KMS-11 (cell line): ENCODE measurements at regions not wholly inside any gene's neighbourhood (a gene's known extent, or its start where the extent isn't known, plus 50 kb on each side); places are given as distances from the start of the nearest gene placed in this dataset.

Experiments used
- H2AFZ ChIP-seq: fragments of 200-600 bp; sonication (generic); 2 replicates; pipeline ENCODE4 v1.6.1; 2016; ENCODE audit warnings: antibody characterized with exemption, mixed run types, low read depth
- H3K27ac ChIP-seq: fragments of 200-600 bp; sonication (generic); 2 replicates; pipeline ENCODE4 v1.6.1; 2016; ENCODE audit warnings: mild to moderate bottlenecking, mixed run types
- H3K27me3 ChIP-seq: fragments of 200-600 bp; sonication (generic); 2 replicates; pipeline ENCODE4 v1.6.1; 2017; ENCODE audit warnings: mild to moderate bottlenecking, low read depth, mixed run types, moderate library complexity; ENCODE audit not compliant: insufficient read depth
- H3K36me3 ChIP-seq: fragments of 200-600 bp; sonication (generic); 2 replicates; pipeline ENCODE4 v1.6.1; 2017; ENCODE audit warnings: mild to moderate bottlenecking, mixed run types; ENCODE audit not compliant: insufficient read depth
- H3K4me1 ChIP-seq: fragments of 200-600 bp; sonication (generic); 2 replicates; pipeline ENCODE4 v1.6.1; 2016; ENCODE audit warnings: mild to moderate bottlenecking, low read depth, mixed run types; ENCODE audit not compliant: poor library complexity, severe bottlenecking
- H3K4me2 ChIP-seq: fragments of 200-600 bp; sonication (generic); 2 replicates; pipeline ENCODE4 v1.7.0; 2016; ENCODE audit warnings: mild to moderate bottlenecking, mixed run types
- H3K4me3 ChIP-seq: fragments of 200-600 bp; sonication (generic); IDR thresholded peaks from 2 replicates; pipeline ENCODE4 v1.6.1; 2017; ENCODE audit warnings: low read depth, low read length, mixed read lengths; ENCODE audit not compliant: insufficient read depth
- H3K79me2 ChIP-seq: fragments of 200-600 bp; sonication (generic); 2 replicates; pipeline ENCODE4 v1.6.1; 2016; ENCODE audit warnings: low read depth, mixed run types; ENCODE audit not compliant: insufficient read depth
- H3K9ac ChIP-seq: fragments of 200-600 bp; sonication (generic); 2 replicates; pipeline ENCODE4 v1.6.1; 2016; ENCODE audit warnings: mild to moderate bottlenecking, mixed run types
- H4K20me1 ChIP-seq: fragments of 200-600 bp; sonication (generic); 2 replicates; pipeline ENCODE4 v1.6.1; 2016; ENCODE audit warnings: mild to moderate bottlenecking, mixed run types; ENCODE audit not compliant: insufficient read depth
- CTCF ChIP-seq: fragments of 200-600 bp; sonication (generic); conservative IDR thresholded peaks from 2 replicates; pipeline ENCODE4 v1.6.1; 2017; ENCODE audit warnings: low read depth, mild to moderate bottlenecking, antibody characterized with exemption, low read length, moderate library complexity, mixed read lengths

- H3K27me3 ChIP-seq: no peaks in the 10 kb centered on the region
- no peak overlapping the region for H3K27ac ChIP-seq
- H3K79me2 ChIP-seq: no peaks in the 10 kb centered on the region
- H2AFZ ChIP-seq: no peak overlapping the region
- no peaks in the 10 kb centered on the region for H4K20me1 ChIP-seq
- H3K4me2 ChIP-seq: no peak overlapping the region
- TF ChIP-seq CTCF: no peak
- H3K9ac ChIP-seq: no peak overlapping the region
- no peaks in the 10 kb centered on the region for H3K4me1 ChIP-seq
- H3K36me3 ChIP-seq: no peaks in the 10 kb centered on the region
- H3K4me3 ChIP-seq: no peak overlapping the region
Measured at GRCh38 chr2:160737247-160737646, 243.6 kb upstream of the RBMS1 start.

GRCh38 chr2:160741271-160741670, 247.7 kb upstream of the RBMS1 start:
- Histone ChIP-seq H3K36me3 (no peaks in the 10 kb centered on the region), H3K4me3 (no peak overlapping the region)

GRCh38 chr2:160741815-160742214, 248.2 kb upstream of the RBMS1 start:
- H3K9ac ChIP-seq: no peak overlapping the region
- H3K36me3 ChIP-seq: no peaks in the 10 kb centered on the region
- TF ChIP-seq CTCF: no peak
- no peak overlapping the region for H3K4me3 ChIP-seq
- H3K79me2 ChIP-seq: no peaks in the 10 kb centered on the region
- H3K27ac ChIP-seq: no peak overlapping the region
- H4K20me1 ChIP-seq: no peaks in the 10 kb centered on the region
- H3K27me3 ChIP-seq: no peaks in the 10 kb centered on the region
- H3K4me2 ChIP-seq: no peak overlapping the region
- H2AFZ ChIP-seq: no peak overlapping the region
- no peaks in the 10 kb centered on the region for H3K4me1 ChIP-seq

More at GRCh38 chr2:160741271-160741670, 247.7 kb upstream of the RBMS1 start:
- no peaks in the 10 kb centered on the region for H3K4me1 ChIP-seq
- H3K27me3 ChIP-seq: no peaks in the 10 kb centered on the region
- no peaks in the 10 kb centered on the region for H3K79me2 ChIP-seq
- H3K27ac ChIP-seq: no peak overlapping the region
- H2AFZ ChIP-seq: no peak overlapping the region
- no peak for TF ChIP-seq CTCF
- no peak overlapping the region for H3K9ac ChIP-seq
- no peaks in the 10 kb centered on the region for H4K20me1 ChIP-seq
- no peak overlapping the region for H3K4me2 ChIP-seq

- Histone ChIP-seq H3K4me3 (no peak overlapping the region), H3K27me3 (no peaks in the 10 kb centered on the region), H3K79me2 (no peaks in the 10 kb centered on the region), H4K20me1 (no peaks in the 10 kb centered on the region), H3K27ac (no peak overlapping the region), H3K4me2 (no peak overlapping the region), H3K36me3 (no peaks in the 10 kb centered on the region), H2AFZ (no peak overlapping the region), H3K9ac (no peak overlapping the region), H3K4me1 (no peaks in the 10 kb centered on the region)
- TF ChIP-seq CTCF: no peak
Measured at GRCh38 chr2:160742667-160743066, 249.1 kb upstream of the RBMS1 start.
